Fibroblast of the conjunctiva (primary cell): ENCODE measurements at regions not wholly inside any gene's neighbourhood (a gene's known extent, or its start where the extent isn't known, plus 50 kb on each side); places are given as distances from the start of the nearest gene placed in this dataset.

Source experiments
- DNase-seq: peaks from one replicate; pipeline ENCODE4 v3.0.0-alpha.2; 2010; ENCODE audit warnings: low read depth

DNA sequence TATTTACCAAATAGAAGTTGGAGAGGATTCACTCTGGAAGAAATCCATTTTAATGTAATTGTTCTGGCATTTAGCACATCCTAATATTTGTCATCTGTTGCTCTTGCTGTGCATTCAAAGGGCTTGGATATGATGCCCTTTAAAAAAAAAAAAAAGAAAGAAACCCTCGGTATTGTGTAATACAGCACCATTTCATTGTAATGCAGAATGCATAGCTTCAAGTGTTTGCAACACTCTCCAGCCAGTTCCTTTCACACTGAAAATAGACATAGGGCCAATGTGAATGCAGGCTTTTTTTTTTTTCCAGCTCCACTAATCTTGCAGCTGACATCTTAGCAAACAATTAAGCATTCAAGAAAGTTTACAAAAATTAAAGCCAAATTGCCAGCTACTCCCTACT, 197.4 kb upstream of the POU3F2 start:
- DNase-seq = no peak

DNA sequence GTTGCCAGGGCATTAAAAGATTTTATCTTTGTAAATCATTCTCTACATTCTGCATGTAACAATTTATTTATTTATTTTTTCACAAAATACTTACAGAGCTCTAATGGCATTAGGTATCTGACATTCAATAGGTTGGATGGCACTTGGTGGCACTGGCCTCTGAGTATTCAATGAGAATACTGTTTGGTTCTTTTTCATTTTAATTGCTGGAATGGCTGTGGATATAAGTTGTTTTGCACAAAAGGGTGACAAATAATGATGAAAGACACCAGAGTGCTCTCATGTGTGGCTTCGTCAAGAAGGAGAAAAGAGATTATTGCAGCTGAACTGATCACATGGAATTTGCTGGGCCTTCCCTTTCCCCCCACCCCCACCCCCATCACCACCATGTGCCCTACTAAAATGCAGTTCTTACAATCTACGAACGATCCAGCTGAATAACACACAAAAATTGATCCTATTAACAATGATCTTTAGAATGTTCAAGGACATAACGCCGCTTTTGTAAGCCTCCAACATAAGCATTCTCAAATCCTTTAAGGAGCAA, 195.2 kb upstream of the POU3F2 start:
- no peak for DNase-seq

DNA sequence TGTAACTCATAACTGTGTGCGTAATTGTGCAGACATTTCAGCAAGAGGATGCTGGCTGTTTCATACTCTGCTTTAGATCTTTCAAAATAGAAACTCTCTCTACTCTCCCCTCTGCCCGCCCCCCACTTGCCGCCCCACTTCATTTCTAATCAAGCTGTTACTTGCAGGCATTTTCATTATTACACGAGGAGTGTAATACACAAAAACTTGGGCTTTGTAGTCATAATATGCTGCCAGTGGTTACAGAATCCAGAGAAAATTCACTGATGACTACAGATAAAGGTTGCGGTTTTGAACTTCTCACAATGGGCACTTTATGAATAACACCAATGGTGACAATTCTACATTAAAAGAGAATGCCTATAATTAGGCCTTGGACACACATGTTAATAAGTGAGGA, 194.0 kb upstream of the POU3F2 start:
- no peak for DNase-seq

DNA sequence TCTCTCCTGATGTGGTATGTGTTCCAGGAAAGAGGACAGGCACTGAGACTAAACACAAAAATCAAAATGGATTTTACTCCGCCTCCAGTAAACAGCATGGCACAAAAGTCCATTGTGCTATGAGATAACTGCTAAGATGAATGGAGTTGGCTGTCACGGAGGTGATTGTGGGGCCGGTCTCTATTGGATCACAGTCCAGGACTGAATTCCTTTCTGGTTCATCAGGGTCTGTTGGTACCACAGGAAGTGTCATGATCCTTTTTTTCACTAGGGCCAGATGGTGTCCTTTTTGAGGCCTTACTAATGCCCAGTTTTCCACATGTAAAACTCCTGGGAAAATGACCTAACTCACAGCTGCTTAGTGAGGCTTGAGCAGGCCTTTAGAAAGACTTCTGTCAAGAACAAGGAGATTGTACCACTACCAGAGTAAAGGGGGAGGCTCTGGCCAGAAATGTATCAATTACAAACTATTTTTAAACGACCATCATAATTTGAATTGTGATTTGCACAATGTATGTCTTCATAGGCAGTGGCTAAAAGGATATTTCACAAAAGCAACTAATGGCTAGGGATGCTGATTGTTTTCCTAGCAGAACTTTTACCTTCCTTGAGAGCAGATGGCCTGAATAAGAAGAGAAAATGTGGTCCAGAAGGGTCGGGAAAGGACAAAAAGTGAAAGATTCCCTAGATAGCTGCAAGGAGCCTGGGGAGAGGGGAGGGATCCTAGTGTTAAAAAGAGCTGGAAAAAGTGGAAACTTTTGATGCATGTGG, 192.2 kb upstream of the POU3F2 start:
- no peak for DNase-seq

DNA sequence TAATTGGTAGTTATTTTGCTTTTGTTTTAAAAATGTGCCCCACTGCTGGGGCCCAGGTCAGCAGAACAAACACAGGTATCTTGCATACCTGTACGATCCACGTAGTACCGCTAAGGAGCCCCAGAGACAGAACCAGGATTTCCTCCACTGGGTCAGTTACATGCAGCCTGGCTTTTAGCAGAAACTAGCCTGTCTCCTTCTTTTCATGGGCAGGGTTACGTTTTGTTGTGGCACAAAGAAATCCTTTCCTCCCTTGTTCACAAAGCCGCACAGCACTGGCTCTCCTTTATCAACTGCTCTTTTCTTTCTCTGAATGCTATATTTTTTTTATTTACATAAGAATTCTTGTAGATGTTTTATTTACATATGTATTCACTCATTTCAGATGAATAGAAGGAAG, 190.3 kb upstream of the POU3F2 start:
- no peak for DNase-seq

DNA sequence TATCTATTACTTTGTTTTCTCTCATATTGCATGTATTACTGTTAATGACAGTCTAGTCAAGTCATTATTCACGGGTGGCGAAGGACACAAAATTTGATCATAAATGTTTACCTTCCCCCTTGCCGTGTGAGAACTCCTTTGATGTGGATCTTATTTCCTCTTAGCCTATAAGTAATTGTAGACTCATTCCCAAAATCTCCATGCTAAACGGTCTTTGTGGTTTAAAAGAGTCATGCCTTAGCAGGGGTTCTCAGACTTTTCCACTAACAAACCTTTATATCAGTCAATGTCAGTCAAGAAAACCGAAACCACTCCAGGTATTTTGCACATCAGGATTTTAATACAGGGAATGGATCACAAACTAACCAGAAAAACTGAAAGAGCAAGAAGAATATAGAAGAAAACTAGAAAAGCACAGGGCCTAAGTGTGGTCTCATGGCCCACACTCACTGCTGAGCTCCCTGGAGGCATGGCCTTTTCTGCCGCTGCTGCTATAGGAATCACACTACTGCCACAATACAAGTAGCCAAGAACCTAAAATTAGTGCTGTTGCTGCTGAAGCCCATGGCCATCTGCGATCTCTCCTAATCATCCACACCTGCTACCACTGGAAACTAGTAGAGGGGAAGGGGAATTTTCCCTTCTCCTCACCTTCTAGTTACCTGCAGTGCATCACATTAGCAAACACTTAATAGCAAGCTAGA, 186.0 kb upstream of the POU3F2 start:
- DNase-seq = no peak

DNA sequence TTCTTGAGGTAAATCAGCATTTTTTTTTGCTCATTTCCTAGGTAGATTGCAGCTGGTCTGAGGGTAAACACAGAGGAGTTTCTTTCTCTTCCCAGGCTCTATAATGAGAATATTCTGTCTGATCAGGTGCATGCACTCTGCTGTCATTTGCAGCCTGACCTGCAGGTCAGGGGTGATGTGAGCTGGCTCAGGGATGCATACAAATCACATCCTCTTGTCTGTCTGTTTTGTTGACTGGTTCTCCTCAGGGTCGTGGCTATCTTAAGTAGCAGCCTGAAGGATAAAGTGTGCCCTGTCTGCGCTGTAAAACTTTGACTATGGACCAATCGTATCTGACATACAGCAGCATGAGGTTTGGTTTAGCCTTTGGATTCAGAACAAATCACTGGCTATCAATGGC, 183.4 kb upstream of the POU3F2 start:
- no peak for DNase-seq

DNA sequence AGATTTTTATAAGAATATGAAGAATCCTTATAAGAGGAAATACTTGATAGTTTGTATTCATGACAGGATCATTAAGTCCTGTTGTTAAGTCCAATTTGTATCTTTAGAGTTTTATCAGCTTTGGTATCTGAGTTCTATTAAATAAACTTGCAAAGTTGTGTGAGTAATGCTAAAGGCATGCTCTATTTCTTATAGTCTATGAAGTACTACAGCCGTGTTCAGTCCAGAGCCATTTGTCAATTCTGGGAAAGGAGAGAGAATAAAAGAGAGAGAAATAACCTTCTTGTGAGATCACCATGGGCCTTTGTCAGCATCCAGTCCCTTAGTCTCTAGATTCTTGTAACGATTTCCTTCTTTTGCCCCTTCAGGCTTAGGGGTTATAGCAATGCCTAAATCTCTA, 181.2 kb upstream of the POU3F2 start:
- no peak for DNase-seq

DNA sequence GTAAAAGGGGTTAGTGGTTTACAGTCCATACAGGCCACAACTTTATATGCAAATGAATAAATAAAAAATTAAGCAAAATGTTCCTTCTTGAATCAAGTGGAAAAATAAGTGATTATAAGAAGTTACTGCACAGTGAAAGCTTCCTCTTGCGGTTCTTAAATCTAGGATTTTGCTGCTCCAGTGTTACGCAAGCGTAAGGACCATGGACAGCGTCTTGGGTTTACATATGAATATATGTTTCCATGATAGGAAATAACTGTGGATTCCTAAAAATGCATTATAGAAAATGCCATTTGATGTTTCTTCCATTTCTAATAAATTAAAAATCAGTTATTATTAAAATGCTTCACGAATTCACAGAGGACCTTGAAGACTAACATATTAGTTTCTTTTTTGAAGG, 176.6 kb upstream of the POU3F2 start:
- no peak for DNase-seq

DNA sequence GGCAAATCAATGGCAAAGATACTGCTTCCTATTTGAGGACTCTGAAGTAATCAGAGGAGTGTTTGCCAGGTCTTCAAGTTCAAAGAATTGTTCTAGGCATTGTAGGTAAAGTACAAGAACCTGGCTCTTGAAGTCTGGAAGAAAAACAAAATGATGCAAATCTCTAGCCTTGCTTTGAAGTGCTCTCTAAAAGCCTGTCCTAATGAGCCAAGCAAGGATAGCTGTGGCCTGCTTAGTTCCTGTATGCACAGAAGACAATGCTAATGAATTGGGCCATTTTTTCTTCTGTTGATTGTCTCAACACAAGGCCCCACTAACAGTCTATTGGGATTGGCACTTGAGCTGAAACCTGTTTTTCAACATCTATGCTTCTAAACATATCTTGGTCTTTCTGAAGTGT, 165.0 kb upstream of the POU3F2 start:
- DNase-seq = no peak

DNA sequence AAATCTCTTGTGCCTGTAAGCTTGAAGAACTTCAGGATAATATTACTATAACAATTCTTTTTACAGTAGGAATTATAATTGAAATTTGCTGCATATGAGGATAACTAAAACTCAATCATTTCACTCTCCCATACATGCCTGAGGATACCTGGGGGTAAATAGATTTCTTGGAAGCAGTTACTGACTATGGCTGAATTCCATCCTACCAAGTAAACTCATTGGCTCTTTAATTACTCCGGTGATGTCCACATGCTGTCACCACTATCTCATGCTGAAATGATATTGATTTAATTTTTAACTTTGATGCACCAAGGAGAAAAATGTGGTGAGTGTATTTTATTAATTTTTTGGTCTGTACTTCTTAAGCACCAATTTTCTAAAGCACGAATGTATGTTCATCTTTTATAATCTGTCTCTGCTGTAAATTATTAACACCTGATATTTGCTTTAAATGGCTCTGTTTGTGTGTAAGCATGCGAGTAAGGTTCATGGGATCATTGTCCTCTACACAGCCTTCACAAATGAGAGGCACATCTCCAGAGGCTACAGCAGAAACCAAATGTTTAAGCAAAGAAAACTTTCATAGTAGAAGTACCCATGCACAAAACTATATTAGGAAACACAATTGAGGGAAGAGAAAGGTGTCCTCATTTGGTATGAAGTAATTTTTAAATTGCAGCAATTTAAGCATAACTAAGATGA, 164.2 kb upstream of the POU3F2 start:
- DNase-seq = no peak

DNA sequence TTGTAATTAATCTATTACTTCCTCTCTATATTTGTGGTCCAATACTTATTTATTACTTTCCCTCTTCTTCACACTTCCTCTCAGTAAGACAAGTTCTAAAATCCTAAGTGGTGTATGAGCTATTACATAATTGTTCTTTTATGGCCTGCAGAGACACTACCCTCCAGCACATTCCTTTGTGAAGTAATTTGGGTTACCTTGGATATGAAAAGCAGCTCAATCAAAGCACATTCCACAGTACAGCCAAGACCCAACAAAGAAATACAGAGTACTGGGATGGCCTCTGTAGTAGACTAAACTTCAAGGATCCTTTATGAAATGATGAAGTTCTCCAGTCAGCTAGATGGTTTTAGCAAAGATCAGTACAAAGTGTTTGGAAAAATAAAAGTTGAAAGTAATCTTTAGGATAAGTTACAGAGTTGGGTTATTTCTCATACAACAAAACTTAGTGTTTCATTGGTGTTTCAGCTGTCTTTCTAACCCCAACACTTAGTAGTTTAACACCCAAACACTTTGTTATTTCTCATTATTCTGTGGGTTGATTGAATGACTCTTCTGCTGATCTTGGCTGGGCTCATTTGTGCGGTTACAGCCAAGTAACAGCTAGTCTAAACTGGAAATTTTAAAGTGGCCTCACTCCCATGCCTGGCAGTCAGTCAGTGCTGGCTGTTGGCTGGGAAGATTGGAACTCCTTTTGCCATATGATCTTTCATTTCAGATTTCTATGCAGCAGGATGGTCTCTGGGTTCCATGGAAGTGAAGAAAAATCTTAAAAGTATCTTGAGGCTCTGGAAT, 161.5 kb upstream of the POU3F2 start:
- no peak for DNase-seq

DNA sequence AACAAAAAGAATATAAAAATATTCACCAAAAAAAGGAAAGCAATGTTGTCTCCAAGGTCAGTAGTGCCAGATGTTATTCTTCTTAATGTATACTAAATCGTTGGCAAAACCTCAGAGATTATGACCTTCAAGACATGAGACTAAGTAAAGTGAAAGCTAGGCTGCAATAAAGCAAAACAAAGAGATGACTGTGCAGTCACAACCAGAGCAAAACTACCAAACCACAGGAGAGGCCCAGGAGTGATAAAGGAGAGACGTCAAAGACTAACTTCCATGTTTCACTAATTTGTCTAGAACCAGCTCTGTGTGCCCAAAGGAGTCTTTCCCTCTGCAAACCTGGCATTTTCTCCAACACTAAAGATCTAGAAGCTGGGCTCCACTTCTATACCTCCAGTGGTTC, 155.9 kb upstream of the POU3F2 start:
- DNase-seq = no peak

DNA sequence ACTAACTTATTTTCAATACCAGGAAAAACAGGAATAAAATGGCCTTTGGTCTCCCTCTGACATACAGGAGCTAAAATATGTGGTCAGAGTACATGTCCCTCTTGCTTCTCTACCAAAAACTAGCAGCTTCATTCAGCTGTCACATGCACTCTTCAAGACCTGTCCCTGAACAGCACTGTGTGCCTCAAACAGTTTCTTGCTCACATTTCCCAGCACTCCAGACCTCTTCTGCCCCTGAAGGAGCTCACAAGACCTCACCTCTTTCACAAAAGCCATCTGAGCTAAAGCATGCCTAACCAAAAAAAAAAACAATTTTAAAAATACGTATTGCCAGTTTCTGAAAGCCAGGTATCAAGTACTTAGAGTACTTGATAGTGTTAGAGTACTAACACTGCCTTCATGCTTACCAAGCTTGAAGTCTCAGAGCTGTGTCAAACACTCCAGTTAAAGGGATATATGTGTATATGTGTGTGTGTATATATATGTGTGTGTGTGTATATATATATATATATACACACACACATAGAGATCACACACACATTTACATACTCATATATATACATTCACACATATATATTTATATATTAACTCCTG, 148.3 kb upstream of the POU3F2 start:
- no peak for DNase-seq

DNA sequence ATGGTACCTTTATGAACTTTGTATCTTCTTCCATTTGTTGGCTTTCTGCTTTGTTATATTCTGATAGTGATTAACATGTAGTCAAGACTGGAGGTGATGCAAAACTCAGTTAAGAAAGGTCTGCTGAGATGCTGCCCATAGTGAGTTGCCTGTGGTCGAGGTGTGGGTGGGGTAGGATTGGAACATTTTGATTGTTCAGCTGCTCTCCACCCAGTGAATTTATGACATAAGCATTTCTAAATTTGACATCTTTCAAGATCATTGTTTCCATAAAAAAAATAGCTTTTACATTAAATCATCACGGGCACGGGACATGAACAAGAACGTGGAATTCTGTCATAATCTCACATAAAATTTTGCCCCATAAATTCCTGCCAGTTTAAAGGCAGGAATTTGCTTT, 146.6 kb upstream of the POU3F2 start:
- DNase-seq = no peak

DNA sequence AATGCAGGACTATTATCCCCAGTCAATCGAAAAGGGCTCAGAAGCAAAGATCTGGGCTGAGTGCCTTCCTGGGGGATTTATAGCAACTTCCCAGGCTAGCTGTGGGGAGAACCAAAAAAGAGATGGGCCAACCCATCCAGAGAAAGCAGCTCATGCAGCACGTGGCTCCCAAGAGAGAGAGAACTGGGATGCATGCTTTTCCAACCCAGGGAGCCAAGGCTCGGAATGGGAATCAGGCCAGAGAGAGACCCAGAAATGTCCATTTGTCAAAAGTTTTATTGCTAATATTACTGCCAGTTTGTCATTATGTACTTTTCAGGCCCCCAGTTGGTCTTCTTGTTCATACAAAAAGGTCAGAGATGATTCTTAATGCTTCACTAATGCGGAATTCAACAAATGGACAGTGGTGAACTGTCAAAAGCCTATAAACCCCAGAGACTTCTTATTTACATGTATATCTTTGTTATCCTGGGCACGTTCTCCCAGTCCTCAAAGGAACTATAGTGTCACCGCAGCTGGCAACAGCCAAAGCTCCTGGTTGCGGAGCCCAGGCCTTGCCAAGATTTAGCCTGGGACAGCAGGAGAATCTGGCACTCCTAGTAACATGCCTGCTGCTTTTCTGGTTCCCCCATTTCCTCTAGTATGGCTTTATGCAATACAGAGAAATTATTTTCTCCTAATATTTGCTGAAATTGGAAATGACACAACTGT, 139.1 kb upstream of the POU3F2 start:
- no peak for DNase-seq

DNA sequence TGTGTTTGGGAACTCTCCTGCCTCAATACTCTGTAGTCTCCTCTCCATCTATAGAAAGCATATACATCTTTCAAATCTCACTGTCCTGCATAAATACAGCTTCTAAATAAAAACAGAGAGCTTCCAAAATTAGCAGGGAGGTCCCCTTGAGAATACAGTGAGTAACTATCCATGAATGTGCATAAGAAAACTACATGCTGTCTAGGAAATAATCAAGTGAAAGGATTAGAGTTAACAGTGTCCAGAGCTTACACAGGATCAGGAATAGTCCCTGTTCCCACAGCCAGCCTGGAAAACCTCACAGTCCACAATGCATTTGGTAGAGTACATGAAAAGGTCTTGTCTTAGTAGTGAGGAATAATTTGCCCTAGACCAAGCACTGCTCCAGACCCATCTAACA, 123.0 kb upstream of the POU3F2 start:
- DNase-seq = no peak

DNA sequence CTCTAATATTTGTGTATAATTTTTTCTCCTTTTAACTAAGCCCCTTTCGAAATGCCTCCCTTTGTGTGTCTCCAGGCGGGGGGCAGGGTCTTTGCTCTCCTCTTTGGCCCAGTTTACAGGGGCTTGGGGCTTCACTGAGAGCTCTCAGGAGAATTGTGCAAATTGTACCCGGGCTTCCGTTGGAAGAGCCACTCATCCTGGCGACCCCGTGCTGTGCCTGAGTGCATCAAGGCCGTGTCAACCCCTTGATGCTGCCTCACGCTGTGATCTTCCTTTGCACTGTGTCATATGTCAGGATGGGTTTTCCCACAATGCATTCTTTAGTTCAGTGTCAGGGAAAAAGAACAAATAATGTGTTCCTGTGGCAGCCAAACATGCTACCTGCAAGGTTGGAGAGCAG, 118.0 kb upstream of the POU3F2 start:
- no peak for DNase-seq

DNA sequence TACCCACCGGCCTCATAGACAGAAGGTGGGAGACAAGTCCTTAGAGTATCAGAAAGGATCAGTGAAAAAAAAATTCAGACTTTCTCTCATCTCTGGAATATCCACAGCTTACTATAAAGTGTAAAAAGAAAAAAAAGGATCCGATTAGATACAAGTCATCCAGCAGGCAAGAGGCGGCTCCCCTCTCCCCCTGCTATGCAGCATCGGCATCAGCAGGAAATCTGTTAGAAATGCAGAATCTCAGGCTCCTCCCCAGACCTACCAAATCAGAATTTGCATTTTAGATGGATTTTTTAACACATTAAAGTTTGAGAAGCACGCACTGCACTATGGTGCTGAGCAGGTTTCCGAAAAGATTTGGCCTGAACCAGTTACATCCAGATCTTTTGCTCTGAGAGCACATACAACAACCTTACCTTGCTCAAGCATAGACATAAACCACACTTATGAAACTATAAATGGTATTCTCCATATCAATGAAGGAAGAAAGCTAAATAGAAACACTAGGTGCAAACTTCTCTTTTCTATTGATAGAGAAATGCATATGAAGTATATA, 117.0 kb upstream of the POU3F2 start:
- no peak for DNase-seq

DNA sequence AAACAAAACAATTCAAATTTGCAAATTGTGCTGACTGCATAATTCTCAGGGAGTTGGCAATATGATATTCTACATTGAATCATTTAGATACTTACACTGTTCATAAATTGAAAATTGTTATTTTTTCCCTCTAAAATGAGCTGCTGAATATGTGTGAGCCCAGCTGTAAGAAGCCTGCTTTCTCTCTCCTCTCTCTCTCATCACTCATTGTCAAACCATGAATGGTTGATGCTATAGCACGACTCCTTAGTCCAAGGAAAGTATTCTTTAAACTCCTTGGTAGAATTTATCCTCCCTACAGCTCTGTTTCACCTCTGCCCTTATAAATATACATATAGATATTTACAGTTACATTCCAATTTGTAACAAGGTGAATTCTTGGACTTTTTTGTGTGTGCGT, 116.4 kb upstream of the POU3F2 start:
- DNase-seq = no peak

DNA sequence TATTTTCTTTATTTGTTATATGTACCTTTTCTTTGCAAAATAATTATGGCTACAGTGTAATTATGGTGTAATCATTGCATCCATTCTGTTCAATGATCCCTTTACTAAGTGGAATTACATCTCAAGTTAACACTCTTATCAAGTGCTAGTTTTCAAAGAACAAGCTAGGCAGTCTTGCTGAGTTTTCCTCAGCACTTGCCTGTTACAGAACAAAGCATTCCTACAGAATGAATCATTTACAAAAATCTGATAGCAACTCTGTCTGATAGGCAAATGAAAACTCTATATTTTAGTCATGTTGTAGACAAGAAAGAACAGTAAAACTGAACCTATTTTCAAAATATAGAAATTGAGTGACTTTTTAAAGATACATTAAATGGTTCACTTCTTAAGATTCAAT, 109.8 kb upstream of the POU3F2 start:
- DNase-seq = no peak
